ENCODE measurements at regions not wholly inside any gene's neighbourhood (a gene's known extent, or its start where the extent isn't known, plus 50 kb on each side); places are given as distances from the start of the nearest gene placed in this dataset.

GRCh38 chr6:148170286-148170685 is 172.4 kb upstream of the SASH1 start:
- no peaks in the 10 kb centered on the region for H3K4me1 ChIP-seq (ENCODE audit: control insufficient read depth in 1 of 2, insufficient read depth in 2 of 2, low read length in 2 of 2)
- no peak overlapping the region for H3K27ac Mint-ChIP-seq
- H3K4me3 Mint-ChIP-seq = no peak overlapping the region
- H3K36me3 Mint-ChIP-seq = no peaks in the 10 kb centered on the region
- no peaks in the 10 kb centered on the region for H3K79me2 ChIP-seq (ENCODE audit: insufficient read depth, low read length)
- no peaks in the 10 kb centered on the region for H4K20me1 ChIP-seq (ENCODE audit: insufficient read depth, low read length)
- no peaks in the 10 kb centered on the region for H3K9me3 ChIP-seq (replicated peaks in 1 of 2; ENCODE audit: control insufficient read depth in 1 of 2, insufficient read depth in 1 of 2, low read length in 2 of 2)
- H3K36me3 ChIP-seq (replicated peaks in 1 of 2; ENCODE audit: control insufficient read depth in 1 of 2, insufficient read depth in 2 of 2, low read length in 2 of 2) = no peaks in the 10 kb centered on the region
- H3K27me3 Mint-ChIP-seq (ENCODE audit: low read depth in 3 of 3) = peaks cover 1 to 9% (median 3%) of the 10 kb centered on the region in 3 donors
- no peaks in the 10 kb centered on the region for H3K9me3 Mint-ChIP-seq
- no peak overlapping the region for H3K4me3 ChIP-seq (replicated peaks in 1 of 3; ENCODE audit: low read depth in 2 of 3, low read length in 3 of 3)
- intact Hi-C loops (cut with micrococcal nuclease) = loop anchor here in 1 of 2 donors (10.0 kb wide), 1 partner anchor 295 kb away; no protein-coding TSS in a partner anchor
- no peak overlapping the region for H3K9ac ChIP-seq (ENCODE audit: insufficient read depth, low read length, poor library complexity, severe bottlenecking)
- DNase-seq = no peak
- no peak overlapping the region for H2AFZ ChIP-seq (ENCODE audit: insufficient read depth, low read depth, low read length, poor library complexity, severe bottlenecking)
- H3K27me3 ChIP-seq (ENCODE audit: control insufficient read depth in 2 of 2, insufficient read depth in 2 of 2, low read length in 2 of 2) = no peaks in the 10 kb centered on the region
- H3K27ac ChIP-seq (ENCODE audit: low read depth in 1 of 2, low read length in 2 of 2) = no peak overlapping the region
- no peak overlapping the region for H3K4me2 ChIP-seq (replicated peaks; ENCODE audit: extremely low read depth, low read length, poor library complexity, severe bottlenecking)
- TF ChIP-seq CTCF (IDR thresholded peaks at IDR 0.05) = no peak
- WGBS (ENCODE audit: insufficient coverage) = no CpG with 5 or more reads among the region's 1 CpG
- no peaks in the 10 kb centered on the region for H3K4me1 Mint-ChIP-seq

- Mint-ChIP-seq H3K4me1 (no peaks in the 10 kb centered on the region), H3K4me3 (no peak overlapping the region), H3K36me3 (no peaks in the 10 kb centered on the region), H3K27me3 (ENCODE audit: low read depth in 3 of 3) (peaks cover 1 to 6% (median 6%) of the 10 kb centered on the region in 3 donors), H3K9me3 (peaks cover 0 to 1% (median 0%) of the 10 kb centered on the region in 7 donors), H3K27ac (no peak overlapping the region)
- intact Hi-C loops (cut with micrococcal nuclease) = loop anchor here in 1 of 2 donors (10.0 kb wide), 1 partner anchor 291 kb away; no protein-coding TSS in a partner anchor
- no peak for TF ChIP-seq CTCF (IDR thresholded peaks at IDR 0.05)
- H2AFZ ChIP-seq (ENCODE audit: insufficient read depth, low read depth, low read length, poor library complexity, severe bottlenecking) = no peak overlapping the region
- no peak overlapping the region for H3K9ac ChIP-seq (ENCODE audit: insufficient read depth, low read length, poor library complexity, severe bottlenecking)
- WGBS (ENCODE audit: insufficient coverage) = no CpG with 5 or more reads among the region's 1 CpG
- no peaks in the 10 kb centered on the region for H3K9me3 ChIP-seq (replicated peaks in 1 of 2; ENCODE audit: control insufficient read depth in 1 of 2, insufficient read depth in 1 of 2, low read length in 2 of 2)
- no peaks in the 10 kb centered on the region for H4K20me1 ChIP-seq (ENCODE audit: insufficient read depth, low read length)
- no peak overlapping the region for H3K27ac ChIP-seq (ENCODE audit: low read depth in 1 of 2, low read length in 2 of 2)
- H3K4me1 ChIP-seq (ENCODE audit: control insufficient read depth in 1 of 2, insufficient read depth in 2 of 2, low read length in 2 of 2) = no peaks in the 10 kb centered on the region
- no peak for DNase-seq
- no peak overlapping the region for H3K4me2 ChIP-seq (replicated peaks; ENCODE audit: extremely low read depth, low read length, poor library complexity, severe bottlenecking)
- no peaks in the 10 kb centered on the region for H3K36me3 ChIP-seq (replicated peaks in 1 of 2; ENCODE audit: control insufficient read depth in 1 of 2, insufficient read depth in 2 of 2, low read length in 2 of 2)
- H3K79me2 ChIP-seq (ENCODE audit: insufficient read depth, low read length) = no peaks in the 10 kb centered on the region
- no peak overlapping the region for H3K4me3 ChIP-seq (replicated peaks in 1 of 3; ENCODE audit: low read depth in 2 of 3, low read length in 3 of 3)
- H3K27me3 ChIP-seq (ENCODE audit: control insufficient read depth in 2 of 2, insufficient read depth in 2 of 2, low read length in 2 of 2) = no peaks in the 10 kb centered on the region
Measured at GRCh38 chr6:148173548-148173947, 169.1 kb upstream of the SASH1 start.
